ENCODE measurements at regions not wholly inside any gene's neighbourhood (a gene's known extent, or its start where the extent isn't known, plus 50 kb on each side); places are given as distances from the start of the nearest gene placed in this dataset.
A peak's percentile ranks its signal among the peaks of the same experiment; 100 is the strongest.

- Histone ChIP-seq H3K4me1 (no peaks in the 10 kb centered on the region), H3K4me3 (no peak overlapping the region), H3K36me3 (replicated peaks) (no peaks in the 10 kb centered on the region), H3K9me3 (no peaks in the 10 kb centered on the region), H3K27me3 (ENCODE audit: low read depth) (no peaks in the 10 kb centered on the region; the same call in 1 of the 2 replicates)
- DNase-seq (ENCODE audit: low spot score in 2 of 2): no peak
- in situ Hi-C loops (cut with MboI; ENCODE audit: low sequenced_read_pairs): no loop called here
These were observed 343.4 kb downstream of the PLPP3 start for GRCh38 chr1:56235909-56236510.

GRCh38 chr1:56229186-56229585 lies 350.2 kb downstream of the PLPP3 start:
- peak in 1 of 2 experiments; percentile 7 for DNase-seq (ENCODE audit: low spot score in 2 of 2)
- H3K9me3 ChIP-seq: no peaks in the 10 kb centered on the region
- no peaks in the 10 kb centered on the region for H3K36me3 ChIP-seq (replicated peaks)
- H3K4me1 ChIP-seq: no peaks in the 10 kb centered on the region
- no peak overlapping the region for H3K4me3 ChIP-seq
- in situ Hi-C loops (cut with MboI; ENCODE audit: low sequenced_read_pairs): no loop called here
- H3K27me3 ChIP-seq (ENCODE audit: low read depth): no peaks in the 10 kb centered on the region; the same call in 1 of the 2 replicates

- H3K4me3 ChIP-seq: no peak overlapping the region
- no peaks in the 10 kb centered on the region for H3K9me3 ChIP-seq
- DNase-seq (ENCODE audit: low spot score in 2 of 2): no peak
- in situ Hi-C loops (cut with MboI; ENCODE audit: low sequenced_read_pairs): no loop called here
- no peaks in the 10 kb centered on the region for H3K36me3 ChIP-seq (replicated peaks)
- no peaks in the 10 kb centered on the region for H3K27me3 ChIP-seq (ENCODE audit: low read depth)
- H3K4me1 ChIP-seq: no peaks in the 10 kb centered on the region
These were observed 351.5 kb downstream of the PLPP3 start for GRCh38 chr1:56227886-56228285.

GRCh38 chr1:56227401-56227800 lies 352.0 kb downstream of the PLPP3 start:
- DNase-seq (ENCODE audit: low spot score in 2 of 2): no peak
- Histone ChIP-seq H3K9me3 (no peaks in the 10 kb centered on the region), H3K4me3 (no peak overlapping the region), H3K4me1 (no peaks in the 10 kb centered on the region), H3K36me3 (replicated peaks) (no peaks in the 10 kb centered on the region), H3K27me3 (ENCODE audit: low read depth) (no peaks in the 10 kb centered on the region)
- in situ Hi-C loops (cut with MboI; ENCODE audit: low sequenced_read_pairs): no loop called here

- Histone ChIP-seq H3K4me3 (no peak overlapping the region), H3K4me1 (no peaks in the 10 kb centered on the region), H3K27me3 (ENCODE audit: low read depth) (no peaks in the 10 kb centered on the region), H3K36me3 (replicated peaks) (no peaks in the 10 kb centered on the region), H3K9me3 (no peaks in the 10 kb centered on the region)
- in situ Hi-C loops (cut with MboI; ENCODE audit: low sequenced_read_pairs): no loop called here
- DNase-seq (ENCODE audit: low spot score in 2 of 2): no peak
These were observed 353.2 kb downstream of the PLPP3 start for GRCh38 chr1:56225964-56226815.

GRCh38 chr1:56223968-56224367 lies 355.4 kb downstream of the PLPP3 start:
- in situ Hi-C loops (cut with MboI; ENCODE audit: low sequenced_read_pairs): no loop called here
- Histone ChIP-seq H3K27me3 (ENCODE audit: low read depth) (no peaks in the 10 kb centered on the region), H3K9me3 (no peaks in the 10 kb centered on the region), H3K4me3 (no peak overlapping the region), H3K4me1 (no peaks in the 10 kb centered on the region), H3K36me3 (replicated peaks) (no peaks in the 10 kb centered on the region)
- DNase-seq (ENCODE audit: low spot score in 2 of 2): no peak

GRCh38 chr1:56222914-56223540 lies 356.3 kb downstream of the PLPP3 start:
- no peaks in the 10 kb centered on the region for H3K4me1 ChIP-seq
- H3K36me3 ChIP-seq (replicated peaks): no peaks in the 10 kb centered on the region
- H3K9me3 ChIP-seq: no peaks in the 10 kb centered on the region
- in situ Hi-C loops (cut with MboI; ENCODE audit: low sequenced_read_pairs): no loop called here
- no peak for DNase-seq (ENCODE audit: low spot score in 2 of 2)
- H3K27me3 ChIP-seq (ENCODE audit: low read depth): no peaks in the 10 kb centered on the region
- H3K4me3 ChIP-seq: no peak overlapping the region

GRCh38 chr1:56220021-56220420 lies 359.3 kb downstream of the PLPP3 start:
- Histone ChIP-seq H3K36me3 (replicated peaks) (no peaks in the 10 kb centered on the region), H3K27me3 (ENCODE audit: low read depth) (no peaks in the 10 kb centered on the region), H3K4me1 (no peaks in the 10 kb centered on the region), H3K9me3 (no peaks in the 10 kb centered on the region), H3K4me3 (no peak overlapping the region)
- DNase-seq (ENCODE audit: low spot score in 2 of 2): no peak
- in situ Hi-C loops (cut with MboI; ENCODE audit: low sequenced_read_pairs): no loop called here

GRCh38 chr1:56218023-56218422 lies 361.3 kb downstream of the PLPP3 start:
- Histone ChIP-seq H3K4me3 (no peak overlapping the region), H3K4me1 (no peaks in the 10 kb centered on the region), H3K27me3 (ENCODE audit: low read depth) (no peaks in the 10 kb centered on the region), H3K36me3 (replicated peaks) (no peaks in the 10 kb centered on the region), H3K9me3 (no peaks in the 10 kb centered on the region)
- in situ Hi-C loops (cut with MboI; ENCODE audit: low sequenced_read_pairs): no loop called here
- DNase-seq (ENCODE audit: low spot score in 2 of 2): no peak

- DNase-seq (ENCODE audit: low spot score in 2 of 2): no peak
- Histone ChIP-seq H3K4me1 (no peaks in the 10 kb centered on the region), H3K36me3 (replicated peaks) (no peaks in the 10 kb centered on the region), H3K4me3 (no peak overlapping the region), H3K27me3 (ENCODE audit: low read depth) (0 out of 2 replicates have a peak, but pooled peaks cover 3% of the 10 kb centered on the region), H3K9me3 (no peaks in the 10 kb centered on the region)
- in situ Hi-C loops (cut with MboI; ENCODE audit: low sequenced_read_pairs): no loop called here
These were observed 363.1 kb downstream of the PLPP3 start for GRCh38 chr1:56216218-56216617.

GRCh38 chr1:56215771-56216170 lies 363.6 kb downstream of the PLPP3 start:
- 0 out of 2 replicates have a peak, but pooled peaks cover 3% of the 10 kb centered on the region for H3K27me3 ChIP-seq (ENCODE audit: low read depth)
- no peaks in the 10 kb centered on the region for H3K9me3 ChIP-seq
- H3K36me3 ChIP-seq (replicated peaks): no peaks in the 10 kb centered on the region
- H3K4me1 ChIP-seq: no peaks in the 10 kb centered on the region
- no peak for DNase-seq (ENCODE audit: low spot score in 2 of 2)
- in situ Hi-C loops (cut with MboI; ENCODE audit: low sequenced_read_pairs): no loop called here
- no peak overlapping the region for H3K4me3 ChIP-seq

- no peaks in the 10 kb centered on the region for H3K4me1 ChIP-seq
- H3K27me3 ChIP-seq (ENCODE audit: low read depth): 0 out of 2 replicates have a peak, but pooled peaks cover 3% of the 10 kb centered on the region
- in situ Hi-C loops (cut with MboI; ENCODE audit: low sequenced_read_pairs): no loop called here
- H3K9me3 ChIP-seq: no peaks in the 10 kb centered on the region
- no peak overlapping the region for H3K4me3 ChIP-seq
- no peaks in the 10 kb centered on the region for H3K36me3 ChIP-seq (replicated peaks)
- DNase-seq (ENCODE audit: low spot score in 2 of 2): no peak
These were observed 364.3 kb downstream of the PLPP3 start for GRCh38 chr1:56215086-56215485.

- Histone ChIP-seq H3K36me3 (replicated peaks) (no peaks in the 10 kb centered on the region), H3K9me3 (no peaks in the 10 kb centered on the region), H3K4me3 (no peak overlapping the region), H3K27me3 (ENCODE audit: low read depth) (0 out of 2 replicates have a peak, but pooled peaks cover 3% of the 10 kb centered on the region), H3K4me1 (no peaks in the 10 kb centered on the region)
- in situ Hi-C loops (cut with MboI; ENCODE audit: low sequenced_read_pairs): no loop called here
- DNase-seq (ENCODE audit: low spot score in 2 of 2): no peak
These were observed 366.3 kb downstream of the PLPP3 start for GRCh38 chr1:56213068-56213467.

GRCh38 chr1:56212143-56212542 lies 367.2 kb downstream of the PLPP3 start:
- H3K4me1 ChIP-seq: no peaks in the 10 kb centered on the region
- in situ Hi-C loops (cut with MboI; ENCODE audit: low sequenced_read_pairs): no loop called here
- H3K4me3 ChIP-seq: no peak overlapping the region
- 0 out of 2 replicates have a peak, but pooled peaks cover 3% of the 10 kb centered on the region for H3K27me3 ChIP-seq (ENCODE audit: low read depth)
- no peak for DNase-seq (ENCODE audit: low spot score in 2 of 2)
- no peaks in the 10 kb centered on the region for H3K36me3 ChIP-seq (replicated peaks)
- no peaks in the 10 kb centered on the region for H3K9me3 ChIP-seq

Data from HAP-1 (cell line).